Ovary (tissue), 3 donors: ENCODE measurements at regions not wholly inside any gene's neighbourhood (a gene's known extent, or its start where the extent isn't known, plus 50 kb on each side); places are given as distances from the start of the nearest gene placed in this dataset.

Experiments used
- POLR2A ChIP-seq: fragments of 450-650 bp; IDR thresholded peaks from one replicate; pipeline ENCODE4 v1.6.1; 2017; ENCODE audit warnings: antibody characterized with exemption, mild to moderate bottlenecking, moderate library complexity
- TF ChIP-seq, protein P1 (sequence below), 3 donors: fragments of 450-650 bp in 2 of 3; fragments of 200-600 bp in 1 of 3; IDR thresholded peaks; one replicate each; pipeline versions ENCODE4 v1.5.1 to v1.8.0; 2016 to 2022; ENCODE audit warnings: antibody characterized with exemption in 3 of 3, mild to moderate bottlenecking in 1 of 3
- donor health status: DM: no; HTN: no; CAD: no.

DNA sequence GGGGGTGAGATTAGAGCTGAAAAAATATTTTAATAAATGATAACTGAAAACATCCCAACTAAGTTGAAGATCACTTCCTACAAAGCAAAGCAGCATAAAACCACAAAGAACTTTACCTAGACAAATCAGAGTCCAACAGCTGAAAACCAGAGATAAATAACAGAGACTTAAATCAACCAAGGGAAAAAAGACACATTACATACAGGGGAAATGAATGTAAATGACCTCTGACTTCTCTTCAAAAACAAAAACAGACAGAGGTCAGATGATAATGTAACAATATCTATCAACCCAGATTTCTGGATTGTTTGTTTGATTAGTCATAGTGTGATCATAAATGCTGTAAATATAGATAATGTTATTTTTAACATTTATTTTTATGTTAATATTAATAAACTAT, 782.8 kb downstream of the TFAP2A start:
- TF ChIP-seq, protein P1, sequence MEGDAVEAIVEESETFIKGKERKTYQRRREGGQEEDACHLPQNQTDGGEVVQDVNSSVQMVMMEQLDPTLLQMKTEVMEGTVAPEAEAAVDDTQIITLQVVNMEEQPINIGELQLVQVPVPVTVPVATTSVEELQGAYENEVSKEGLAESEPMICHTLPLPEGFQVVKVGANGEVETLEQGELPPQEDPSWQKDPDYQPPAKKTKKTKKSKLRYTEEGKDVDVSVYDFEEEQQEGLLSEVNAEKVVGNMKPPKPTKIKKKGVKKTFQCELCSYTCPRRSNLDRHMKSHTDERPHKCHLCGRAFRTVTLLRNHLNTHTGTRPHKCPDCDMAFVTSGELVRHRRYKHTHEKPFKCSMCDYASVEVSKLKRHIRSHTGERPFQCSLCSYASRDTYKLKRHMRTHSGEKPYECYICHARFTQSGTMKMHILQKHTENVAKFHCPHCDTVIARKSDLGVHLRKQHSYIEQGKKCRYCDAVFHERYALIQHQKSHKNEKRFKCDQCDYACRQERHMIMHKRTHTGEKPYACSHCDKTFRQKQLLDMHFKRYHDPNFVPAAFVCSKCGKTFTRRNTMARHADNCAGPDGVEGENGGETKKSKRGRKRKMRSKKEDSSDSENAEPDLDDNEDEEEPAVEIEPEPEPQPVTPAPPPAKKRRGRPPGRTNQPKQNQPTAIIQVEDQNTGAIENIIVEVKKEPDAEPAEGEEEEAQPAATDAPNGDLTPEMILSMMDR (IDR thresholded peaks at IDR 0.05), result no peak
- no peak for TF ChIP-seq POLR2A
